B cell (primary cell): ENCODE measurements at regions not wholly inside any gene's neighbourhood (a gene's known extent, or its start where the extent isn't known, plus 50 kb on each side); places are given as distances from the start of the nearest gene placed in this dataset.

Source experiments
- ATAC-seq: fragments of 200-7000 bp; cut with Tn5 transposase; one replicate; pipeline ENCODE4 v1.10.0; 2021; ENCODE audit warnings: low read depth, mild to moderate bottlenecking, moderate number of reproducible peaks, moderate library complexity
- CTCF ChIA-PET: fragments of 350-600 bp; sonication (Branson Sonifier 250); formaldehyde crosslinking; loops from one replicate; lab custom pipeline; 2021; ENCODE audit warnings: antibody characterized with exemption, inconsistent platforms; lab: Charles Lee
- POLR2A ChIA-PET: fragments of 350-600 bp; sonication (Branson Sonifier 250); formaldehyde crosslinking; loops from one replicate; lab custom pipeline; 2021; ENCODE audit warnings: antibody characterized with exemption; lab: Charles Lee
- DNase-seq: peaks from one replicate; pipeline ENCODE4 v3.0.0; 2013
- H2AFZ ChIP-seq: 2 replicates; pipeline ENCODE4 v1.6.1; 2012; ENCODE audit warnings: mild to moderate bottlenecking, low read depth, low read length; ENCODE audit not compliant: insufficient read depth, poor library complexity, severe bottlenecking
- H3K27ac ChIP-seq, 2 donors: 1 replicate in 1 of 2; 2 replicates in 1 of 2; pipeline ENCODE4 v1.5.1; 2012 to 2013; ENCODE audit warnings: low read length in 2 of 2, mild to moderate bottlenecking in 2 of 2, moderate library complexity in 1 of 2
- H3K27me3 ChIP-seq, 4 experiments: fragments of 200-600 bp in 1 of 4; sonication (generic) in 1 of 4; replicated peaks in 1 of 4; 1 replicate in 2 of 4; 2 replicates in 2 of 4; pipeline versions ENCODE4 v1.6.1 to v1.7.0; 2013 to 2016; ENCODE audit warnings: low read length in 3 of 4, mild to moderate bottlenecking in 2 of 4, mixed read lengths in 1 of 4, moderate library complexity in 1 of 4; ENCODE audit not compliant: insufficient read depth in 4 of 4, control insufficient read depth in 3 of 4; ENCODE audit errors: control extremely low read depth in 1 of 4
- H3K36me3 ChIP-seq, 2 experiments: replicated peaks in 1 of 2; 1 replicate in 1 of 2; 2 replicates in 1 of 2; pipeline versions ENCODE4 v1.6.1 to v1.7.1; 2013; ENCODE audit warnings: low read length in 1 of 2; ENCODE audit not compliant: insufficient read depth in 2 of 2, control insufficient read depth in 1 of 2; ENCODE audit errors: control extremely low read depth in 1 of 2, extremely low read depth in 1 of 2
- H3K4me1 ChIP-seq, 2 donors: fragments of 200-600 bp in 1 of 2; sonication (generic) in 1 of 2; 1 replicate in 1 of 2; 2 replicates in 1 of 2; pipeline versions ENCODE4 v1.5.1 to v1.6.1; 2013 to 2017; ENCODE audit warnings: low read length in 2 of 2; ENCODE audit not compliant: control insufficient read depth in 2 of 2, insufficient read depth in 2 of 2
- H3K4me2 ChIP-seq: replicated peaks from 2 replicates; pipeline ENCODE3; 2012; ENCODE audit warnings: mild to moderate bottlenecking, low read depth, low read length; ENCODE audit not compliant: poor library complexity, severe bottlenecking
- H3K4me3 ChIP-seq, 5 experiments: fragments of 200-600 bp in 1 of 5; sonication (generic) in 1 of 5; 1 replicate in 3 of 5; 2 replicates in 2 of 5; pipeline versions ENCODE4 v1.5.1 to v1.7.0; 2011 to 2016; ENCODE audit warnings: low read length in 4 of 5, mild to moderate bottlenecking in 4 of 5, low read depth in 2 of 5, control low read depth in 1 of 5, moderate library complexity in 1 of 5; ENCODE audit not compliant: insufficient read depth in 1 of 5; ENCODE audit errors: control extremely low read depth in 1 of 5, extremely low read depth in 1 of 5
- H3K79me2 ChIP-seq: fragments of 200-600 bp; sonication (generic); one replicate; pipeline ENCODE4 v1.6.0; 2016; ENCODE audit warnings: low read length; ENCODE audit not compliant: control insufficient read depth, insufficient read depth
- H3K9ac ChIP-seq: fragments of 200-600 bp; sonication (generic); 2 replicates; pipeline ENCODE4 v1.6.1; 2017; ENCODE audit warnings: mild to moderate bottlenecking, low read length, moderate library complexity
- H3K9me3 ChIP-seq, 3 donors: one replicate each; pipeline versions ENCODE4 v1.6.1 to v1.7.1; 2013; ENCODE audit warnings: low read length in 2 of 3; ENCODE audit not compliant: control insufficient read depth in 2 of 3, insufficient read depth in 1 of 3; ENCODE audit errors: control extremely low read depth in 1 of 3
- H4K20me1 ChIP-seq: 2 replicates; pipeline ENCODE4 v1.6.0; 2012; ENCODE audit warnings: mild to moderate bottlenecking, low read length; ENCODE audit not compliant: insufficient read depth, control insufficient read depth, poor library complexity, severe bottlenecking
- H3K27ac Mint-ChIP-seq: one replicate; pipeline ENCODE4 v1.8.0; 2021; ENCODE audit warnings: mixed read lengths
- H3K27me3 Mint-ChIP-seq: one replicate; pipeline ENCODE4 v1.8.0; 2021; ENCODE audit warnings: mixed read lengths
- H3K4me1 Mint-ChIP-seq: one replicate; pipeline ENCODE4 v1.8.0; 2021; ENCODE audit warnings: mixed read lengths
- H3K4me3 Mint-ChIP-seq: one replicate; pipeline ENCODE4 v1.8.0; 2021; ENCODE audit warnings: mixed read lengths
- H3K9me3 Mint-ChIP-seq: one replicate; pipeline ENCODE4 v1.8.0; 2022; ENCODE audit warnings: mixed read lengths; ENCODE audit not compliant: insufficient read depth
- CTCF ChIP-seq: fragments of 200-600 bp; IDR thresholded peaks from one replicate; pipeline ENCODE4 v1.8.0; 2022; ENCODE audit warnings: antibody characterized with exemption, mild to moderate bottlenecking
- EZH2 ChIP-seq: IDR thresholded peaks from 2 replicates; pipeline ENCODE4 v1.6.1; 2012; ENCODE audit warnings: borderline replicate concordance, low read depth, mild to moderate bottlenecking, moderate library complexity, low read length; ENCODE audit not compliant: insufficient read depth, poor library complexity, severe bottlenecking
- WGBS: methylation state at CpG from one replicate; pipeline ENCODE4 v1.1.5; 2013; ENCODE audit warnings: missing lambda C conversion rate; ENCODE audit not compliant: insufficient coverage; 5-methylcytosine and 5-hydroxymethylcytosine counted together
- intact Hi-C: fragments of 100-400 bp; cut with micrococcal nuclease; formaldehyde crosslinking; loops from one replicate; pipeline ENCODE4 v1.10.0; 2022

DNA sequence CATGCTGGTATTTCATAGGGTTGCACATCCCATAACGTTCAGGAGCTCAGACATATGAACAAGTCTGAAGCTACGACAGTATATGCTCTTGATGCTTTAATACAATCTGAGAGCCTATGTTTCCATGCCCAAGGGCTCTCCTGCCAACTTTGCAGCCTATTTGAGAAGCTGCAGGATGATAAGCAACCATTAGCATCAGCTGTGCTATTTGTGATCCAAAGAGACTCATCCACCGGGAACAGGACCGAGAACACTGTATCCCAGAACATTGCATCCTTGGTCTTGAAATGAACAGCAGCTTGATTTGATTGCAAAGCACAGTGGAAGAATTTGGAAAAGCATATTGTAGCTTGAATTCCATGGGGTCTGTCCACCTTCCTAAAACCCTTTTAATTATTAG, 156.2 kb upstream of the PTER start:
- Histone ChIP-seq H3K27me3 (no peaks in the 10 kb centered on the region), H3K4me1 (no peaks in the 10 kb centered on the region), H3K79me2 (no peaks in the 10 kb centered on the region), H4K20me1 (no peaks in the 10 kb centered on the region), H3K27ac (no peak overlapping the region), H3K4me3 (no peak overlapping the region), H3K36me3 (no peaks in the 10 kb centered on the region), H3K4me2 (no peak overlapping the region), H3K9me3 (peaks cover 0 to 16% (median 0%) of the 10 kb centered on the region in 3 donors), H3K9ac (no peak overlapping the region), H2AFZ (no peak overlapping the region)
- H3K27ac Mint-ChIP-seq, result no peak overlapping the region
- TF ChIP-seq EZH2, result no peak
- TF ChIP-seq CTCF, result no peak
- no peaks in the 10 kb centered on the region for H3K4me1 Mint-ChIP-seq
- no peaks in the 10 kb centered on the region for H3K9me3 Mint-ChIP-seq
- ATAC-seq (no peak), DNase-seq (no peak)
- peaks cover 3% of the 10 kb centered on the region for H3K27me3 Mint-ChIP-seq
- CTCF ChIA-PET, result no interaction called here
- 97% methylated on average over 4 of the region's 4 CpGs for WGBS
- POLR2A ChIA-PET, result no interaction called here
- intact Hi-C loops, result no loop called here
- no peak overlapping the region for H3K4me3 Mint-ChIP-seq

- DNase-seq (no peak), ATAC-seq (no peak)
- intact Hi-C loops, result no loop called here
- Histone ChIP-seq H3K27ac (no peak overlapping the region), H3K4me1 (no peaks in the 10 kb centered on the region), H3K36me3 (no peaks in the 10 kb centered on the region), H3K27me3 (no peaks in the 10 kb centered on the region), H3K4me2 (no peak overlapping the region), H3K79me2 (no peaks in the 10 kb centered on the region), H4K20me1 (no peaks in the 10 kb centered on the region), H2AFZ (no peak overlapping the region), H3K9ac (no peak overlapping the region), H3K9me3 (no peaks in the 10 kb centered on the region), H3K4me3 (no peak overlapping the region)
- H3K27ac Mint-ChIP-seq, result no peak overlapping the region
- CTCF ChIA-PET, result no interaction called here
- H3K4me3 Mint-ChIP-seq, result no peak overlapping the region
- peaks cover 5% of the 10 kb centered on the region for H3K27me3 Mint-ChIP-seq
- 95% methylated on average over 5 of the region's 7 CpGs for WGBS
- H3K4me1 Mint-ChIP-seq, result no peaks in the 10 kb centered on the region
- H3K9me3 Mint-ChIP-seq, result no peaks in the 10 kb centered on the region
- no peak for TF ChIP-seq CTCF
- no peak for TF ChIP-seq EZH2
- POLR2A ChIA-PET, result no interaction called here
Observed at GRCh38 chr10:16292366-16292765, 144.4 kb upstream of the PTER start.
